ENCODE measurements at regions not wholly inside any gene's neighbourhood (a gene's known extent, or its start where the extent isn't known, plus 50 kb on each side); places are given as distances from the start of the nearest gene placed in this dataset.

GRCh38 chr5:42896523-42896922 is 84.8 kb upstream of the SELENOP start:
- Mint-ChIP-seq H3K36me3 (no peaks in the 10 kb centered on the region), H3K4me3 (no peak overlapping the region), H3K9me3 (no peaks in the 10 kb centered on the region), H3K4me1 (no peaks in the 10 kb centered on the region), H3K27me3 (ENCODE audit: low read depth in 2 of 2) (peaks cover 0 to 3% of the 10 kb centered on the region in 2 donors), H3K27ac (no peak overlapping the region)
- Histone ChIP-seq H3K4me3 (ENCODE audit: low read length) (no peak overlapping the region), H3K27me3 (ENCODE audit: control insufficient read depth, insufficient read depth, low read length) (no peaks in the 10 kb centered on the region), H3K27ac (ENCODE audit: low read length) (no peak overlapping the region), H3K36me3 (ENCODE audit: control insufficient read depth, insufficient read depth, low read length) (no peaks in the 10 kb centered on the region), H3K9me3 (ENCODE audit: control insufficient read depth, insufficient read depth, low read length) (no peaks in the 10 kb centered on the region), H3K4me1 (ENCODE audit: control insufficient read depth, insufficient read depth, low read length) (no peaks in the 10 kb centered on the region)
- DNase-seq = no peak
- intact Hi-C loops (cut with micrococcal nuclease) = no loop called here
- 78% methylated on average over 3 of the region's 3 CpGs for WGBS (ENCODE audit: insufficient coverage)
- TF ChIP-seq, protein P1, sequence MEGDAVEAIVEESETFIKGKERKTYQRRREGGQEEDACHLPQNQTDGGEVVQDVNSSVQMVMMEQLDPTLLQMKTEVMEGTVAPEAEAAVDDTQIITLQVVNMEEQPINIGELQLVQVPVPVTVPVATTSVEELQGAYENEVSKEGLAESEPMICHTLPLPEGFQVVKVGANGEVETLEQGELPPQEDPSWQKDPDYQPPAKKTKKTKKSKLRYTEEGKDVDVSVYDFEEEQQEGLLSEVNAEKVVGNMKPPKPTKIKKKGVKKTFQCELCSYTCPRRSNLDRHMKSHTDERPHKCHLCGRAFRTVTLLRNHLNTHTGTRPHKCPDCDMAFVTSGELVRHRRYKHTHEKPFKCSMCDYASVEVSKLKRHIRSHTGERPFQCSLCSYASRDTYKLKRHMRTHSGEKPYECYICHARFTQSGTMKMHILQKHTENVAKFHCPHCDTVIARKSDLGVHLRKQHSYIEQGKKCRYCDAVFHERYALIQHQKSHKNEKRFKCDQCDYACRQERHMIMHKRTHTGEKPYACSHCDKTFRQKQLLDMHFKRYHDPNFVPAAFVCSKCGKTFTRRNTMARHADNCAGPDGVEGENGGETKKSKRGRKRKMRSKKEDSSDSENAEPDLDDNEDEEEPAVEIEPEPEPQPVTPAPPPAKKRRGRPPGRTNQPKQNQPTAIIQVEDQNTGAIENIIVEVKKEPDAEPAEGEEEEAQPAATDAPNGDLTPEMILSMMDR (IDR thresholded peaks at IDR 0.05) = no peak
- no peak for ATAC-seq

DNA sequence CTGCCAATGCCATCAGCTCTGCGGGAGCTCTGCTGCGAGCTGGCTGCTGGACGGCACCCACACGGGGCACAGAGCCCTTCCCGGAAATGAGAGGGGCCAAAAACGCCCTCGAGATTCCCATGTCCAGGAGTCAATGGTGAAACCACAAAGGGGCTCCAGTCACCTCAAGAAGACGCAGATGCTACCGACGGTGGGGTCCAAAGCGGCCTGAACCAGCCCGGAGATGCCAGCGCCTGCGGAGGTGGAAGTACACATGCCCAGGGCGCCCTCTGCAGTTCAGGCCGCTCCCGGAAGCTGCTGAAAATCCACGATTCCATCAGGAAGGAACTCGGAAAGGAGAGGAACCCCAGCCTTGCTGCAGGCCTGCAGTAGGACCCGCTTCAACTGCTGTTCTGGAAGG is 82.4 kb upstream of the SELENOP start:
- DNase-seq = no peak
- H3K4me3 Mint-ChIP-seq = no peak overlapping the region
- WGBS (ENCODE audit: insufficient coverage) = 79% methylated on average over 20 of the region's 20 CpGs
- no peaks in the 10 kb centered on the region for H3K27me3 ChIP-seq (ENCODE audit: control insufficient read depth, insufficient read depth, low read length)
- no peak overlapping the region for H3K27ac Mint-ChIP-seq
- no peaks in the 10 kb centered on the region for H3K36me3 ChIP-seq (ENCODE audit: control insufficient read depth, insufficient read depth, low read length)
- H3K27ac ChIP-seq (ENCODE audit: low read length) = no peak overlapping the region
- no peaks in the 10 kb centered on the region for H3K9me3 Mint-ChIP-seq
- no peak for ATAC-seq
- intact Hi-C loops (cut with micrococcal nuclease) = no loop called here
- H3K4me1 Mint-ChIP-seq = no peaks in the 10 kb centered on the region
- no peaks in the 10 kb centered on the region for H3K4me1 ChIP-seq (ENCODE audit: control insufficient read depth, insufficient read depth, low read length)
- H3K27me3 Mint-ChIP-seq (ENCODE audit: low read depth in 2 of 2) = peaks cover 0 to 5% of the 10 kb centered on the region in 2 donors
- no peak overlapping the region for H3K4me3 ChIP-seq (ENCODE audit: low read length)
- TF ChIP-seq, protein P1 (IDR thresholded peaks at IDR 0.05) = no peak
- no peaks in the 10 kb centered on the region for H3K36me3 Mint-ChIP-seq
- no peaks in the 10 kb centered on the region for H3K9me3 ChIP-seq (ENCODE audit: control insufficient read depth, insufficient read depth, low read length)

DNA sequence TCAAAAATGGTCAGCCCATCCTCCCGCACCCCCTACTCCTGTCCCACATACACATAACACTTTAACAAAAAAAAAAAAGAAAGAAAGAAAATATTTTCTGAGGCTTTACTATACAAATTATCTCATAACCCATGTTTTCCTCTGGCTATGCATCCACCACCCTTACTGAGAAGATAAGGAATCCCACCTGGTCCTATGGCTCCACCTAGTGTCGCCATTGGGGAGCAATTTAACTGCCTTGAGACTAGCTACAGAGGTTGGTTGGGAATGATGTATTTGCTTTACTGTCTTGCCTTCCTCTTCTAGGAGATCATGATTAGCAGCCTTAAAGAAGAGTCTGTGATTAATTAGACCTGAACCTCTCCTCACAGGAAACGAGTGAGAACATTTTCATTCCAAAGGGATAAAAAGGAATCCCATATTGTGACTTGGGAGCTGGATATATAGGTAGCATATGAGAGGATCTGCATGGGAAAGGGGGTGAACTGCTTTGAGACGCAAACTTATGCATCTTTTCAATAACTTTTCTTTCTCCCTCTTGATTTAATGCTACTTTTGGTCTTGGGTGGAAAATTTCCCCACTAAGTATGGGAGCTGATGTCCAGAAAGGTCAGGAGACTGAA is 77.7 kb upstream of the SELENOP start:
- Histone ChIP-seq H3K9me3 (ENCODE audit: control insufficient read depth, insufficient read depth, low read length) (no peaks in the 10 kb centered on the region), H3K27ac (ENCODE audit: low read length) (no peak overlapping the region), H3K4me1 (ENCODE audit: control insufficient read depth, insufficient read depth, low read length) (no peaks in the 10 kb centered on the region), H3K27me3 (ENCODE audit: control insufficient read depth, insufficient read depth, low read length) (no peaks in the 10 kb centered on the region), H3K4me3 (ENCODE audit: low read length) (no peak overlapping the region), H3K36me3 (ENCODE audit: control insufficient read depth, insufficient read depth, low read length) (no peaks in the 10 kb centered on the region)
- intact Hi-C loops (cut with micrococcal nuclease) = loop anchor here (2.0 kb wide), 1 partner anchor 1033 kb away; no protein-coding TSS in a partner anchor
- WGBS (ENCODE audit: insufficient coverage) = 0% methylated on average over 1 of the region's 4 CpGs
- H3K4me3 Mint-ChIP-seq = no peak overlapping the region
- peaks cover 0 to 6% of the 10 kb centered on the region in 2 donors for H3K27me3 Mint-ChIP-seq (ENCODE audit: low read depth in 2 of 2)
- H3K27ac Mint-ChIP-seq = no peak overlapping the region
- no peaks in the 10 kb centered on the region for H3K4me1 Mint-ChIP-seq
- H3K36me3 Mint-ChIP-seq = no peaks in the 10 kb centered on the region
- TF ChIP-seq, protein P1 (IDR thresholded peaks at IDR 0.05) = peak; percentile 83
- DNase-seq (peak; percentile 39 to 80), ATAC-seq (peak; percentile 75 to 92 (median 82))
- H3K9me3 Mint-ChIP-seq = no peaks in the 10 kb centered on the region

DNA sequence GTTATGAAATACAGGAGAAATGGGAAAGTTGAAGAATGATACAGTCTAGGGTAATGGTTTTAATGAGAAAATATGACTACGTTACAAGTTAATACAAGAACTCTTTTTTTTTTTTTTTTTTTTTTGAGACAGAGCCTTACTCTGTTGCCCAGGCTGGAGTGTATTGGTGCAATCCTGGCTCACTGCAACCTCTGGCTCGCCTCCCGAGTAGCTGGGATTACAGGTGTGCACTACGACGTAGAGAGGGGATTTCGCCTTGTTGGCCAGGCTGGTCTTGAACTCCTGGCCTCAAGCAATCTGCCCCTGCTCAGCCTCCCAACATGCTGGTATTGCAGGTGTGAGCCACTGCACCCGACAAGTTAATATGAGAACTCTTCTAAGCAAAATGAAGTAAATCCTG is 77.1 kb upstream of the SELENOP start:
- no peak overlapping the region for H3K27ac ChIP-seq (ENCODE audit: low read length)
- H3K4me1 Mint-ChIP-seq = no peaks in the 10 kb centered on the region
- no peak overlapping the region for H3K27ac Mint-ChIP-seq
- H3K4me1 ChIP-seq (ENCODE audit: control insufficient read depth, insufficient read depth, low read length) = no peaks in the 10 kb centered on the region
- no peak for ATAC-seq
- no peaks in the 10 kb centered on the region for H3K36me3 ChIP-seq (ENCODE audit: control insufficient read depth, insufficient read depth, low read length)
- no peaks in the 10 kb centered on the region for H3K27me3 ChIP-seq (ENCODE audit: control insufficient read depth, insufficient read depth, low read length)
- H3K27me3 Mint-ChIP-seq (ENCODE audit: low read depth in 2 of 2) = peaks cover 0 to 8% of the 10 kb centered on the region in 2 donors
- H3K9me3 ChIP-seq (ENCODE audit: control insufficient read depth, insufficient read depth, low read length) = no peaks in the 10 kb centered on the region
- intact Hi-C loops (cut with micrococcal nuclease) = loop anchor here (2.0 kb wide), 1 partner anchor 1032 kb away; no protein-coding TSS in a partner anchor
- no peak for DNase-seq
- H3K36me3 Mint-ChIP-seq = no peaks in the 10 kb centered on the region
- no peak overlapping the region for H3K4me3 ChIP-seq (ENCODE audit: low read length)
- no peak overlapping the region for H3K4me3 Mint-ChIP-seq
- 91% methylated on average over 6 of the region's 7 CpGs for whole genome bisulfite sequencing (ENCODE audit: insufficient coverage)
- no peaks in the 10 kb centered on the region for H3K9me3 Mint-ChIP-seq
- TF ChIP-seq, protein P1 (IDR thresholded peaks at IDR 0.05) = no peak
